Activated naive CD8-positive, alpha-beta T cell treated with anti-CD3 and anti-CD28 coated beads, Interleukin-2, amount 10 ng/mL, durations not matched to agents 7 days and 5 days (primary cell): ENCODE measurements at regions not wholly inside any gene's neighbourhood (a gene's known extent, or its start where the extent isn't known, plus 50 kb on each side); places are given as distances from the start of the nearest gene placed in this dataset.
"Not testable (repeated sequence)": the region's sequence is repeated elsewhere in the genome, so short reads cannot be mapped to it uniquely, and the experiment has no call there.

Experiments used
- ATAC-seq: fragments of 150-1000 bp; cut with Tn5 transposase; one replicate; pipeline ENCODE4 v1.10.0; 2021; ENCODE audit warnings: low read depth, moderate library complexity
- POLR2A ChIA-PET: fragments of 350-600 bp; sonication (Branson Sonifier 250); formaldehyde crosslinking; loops from one replicate; lab custom pipeline; 2021; ENCODE audit warnings: antibody characterized with exemption; lab: Charles Lee
- DNase-seq: peaks from one replicate; pipeline ENCODE4 v3.0.0; 2021
- H3K27ac Mint-ChIP-seq: one replicate; pipeline ENCODE4 v1.8.0; 2022; ENCODE audit warnings: mild to moderate bottlenecking, mixed read lengths
- H3K27me3 Mint-ChIP-seq: one replicate; pipeline ENCODE4 v1.8.0; 2022; ENCODE audit warnings: mild to moderate bottlenecking, moderate library complexity, mixed read lengths
- H3K36me3 Mint-ChIP-seq: one replicate; pipeline ENCODE4 v1.8.0; 2021; ENCODE audit warnings: mild to moderate bottlenecking, mixed read lengths
- H3K4me1 Mint-ChIP-seq: one replicate; pipeline ENCODE4 v1.8.0; 2021; ENCODE audit warnings: mixed read lengths
- H3K4me3 Mint-ChIP-seq: one replicate; pipeline ENCODE4 v1.8.0; 2022; ENCODE audit warnings: mild to moderate bottlenecking, moderate library complexity, mixed read lengths
- H3K9me3 Mint-ChIP-seq: one replicate; pipeline ENCODE4 v1.8.0; 2021; ENCODE audit warnings: mixed read lengths

GRCh38 chr10:30697806-30698205 is 68.3 kb upstream of the LYZL2 start:
- Mint-ChIP-seq H3K27me3 (no peaks in the 10 kb centered on the region), H3K36me3 (peaks cover 7% of the 10 kb centered on the region), H3K9me3 (no peaks in the 10 kb centered on the region), H3K27ac (peak overlapping the region; percentile 53), H3K4me3 (peak overlapping the region; percentile 21), H3K4me1 (peaks cover 54% of the 10 kb centered on the region)
- POLR2A ChIA-PET, result interaction anchor here (0.8 kb wide), 1 partner anchor 18 kb away, joined by 3 read pairs; no protein-coding TSS in a partner anchor
- ATAC-seq (no peak), DNase-seq (no peak)

- H3K4me3 Mint-ChIP-seq, result peak overlapping the region; percentile 35
- H3K27me3 Mint-ChIP-seq, DNase-seq, H3K9me3 Mint-ChIP-seq, POLR2A ChIA-PET, ATAC-seq, H3K36me3 Mint-ChIP-seq: not testable (repeated sequence)
- H3K27ac Mint-ChIP-seq, result peak overlapping the region; percentile 64
- H3K4me1 Mint-ChIP-seq, result peaks cover 48% of the 10 kb centered on the region
Measured at GRCh38 chr10:30697221-30697620, 67.7 kb upstream of the LYZL2 start.

DNA sequence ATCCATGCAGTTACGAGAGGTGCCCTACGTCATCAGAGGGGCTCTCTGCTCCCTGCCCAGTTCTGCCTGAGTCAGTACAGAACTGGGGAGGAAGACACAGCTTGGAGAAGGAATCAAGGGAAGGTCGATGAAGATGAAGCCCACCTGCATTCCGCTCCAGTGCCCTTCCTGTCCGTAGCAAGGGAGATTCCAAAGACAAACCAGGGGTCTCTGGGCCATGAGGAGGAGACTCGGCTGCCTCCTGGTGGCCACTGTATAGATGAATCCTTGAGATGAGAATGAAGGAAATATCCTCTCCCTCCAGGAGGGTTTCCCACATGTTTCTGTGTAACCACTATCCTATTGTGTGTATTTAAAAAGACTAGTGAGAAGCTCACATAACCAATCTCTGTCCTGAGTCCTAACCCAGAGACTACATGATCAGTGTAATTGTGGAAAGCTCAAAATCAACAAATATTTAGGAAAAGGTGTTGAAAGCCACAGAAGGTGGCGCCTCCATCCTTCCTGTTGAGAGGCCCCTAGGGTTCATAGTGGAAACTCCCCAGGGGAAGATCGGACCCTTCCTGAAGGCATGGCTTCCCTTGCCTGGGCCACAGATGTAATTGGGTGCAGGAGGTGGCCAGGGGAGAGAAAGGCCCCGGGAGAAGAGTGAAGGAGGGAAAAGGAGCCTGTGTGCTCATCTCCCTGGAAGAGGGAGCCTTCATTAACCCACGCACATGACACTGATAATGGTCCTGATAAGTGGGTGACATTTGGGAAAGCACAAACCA is 67.0 kb upstream of the LYZL2 start:
- Mint-ChIP-seq H3K27ac (peak overlapping the region; percentile 65), H3K4me1 (peaks cover 44% of the 10 kb centered on the region)
- H3K9me3 Mint-ChIP-seq, H3K36me3 Mint-ChIP-seq, ATAC-seq, H3K27me3 Mint-ChIP-seq, DNase-seq, H3K4me3 Mint-ChIP-seq: not testable (repeated sequence)
- POLR2A ChIA-PET, result interaction anchor here (0.6 to 2.5 kb wide), 2 partner anchors 8 to 10 kb away, joined by 4 to 12 read pairs; no protein-coding TSS in a partner anchor

GRCh38 chr10:30695481-30696236 is 66.1 kb upstream of the LYZL2 start:
- DNase-seq, H3K27me3 Mint-ChIP-seq, H3K36me3 Mint-ChIP-seq, H3K9me3 Mint-ChIP-seq: not testable (repeated sequence)
- peak; percentile 83 for ATAC-seq
- POLR2A ChIA-PET, result interaction anchor here (0.6 to 2.5 kb wide), 2 partner anchors 9 to 11 kb away, joined by 4 to 12 read pairs; no protein-coding TSS in a partner anchor
- H3K4me1 Mint-ChIP-seq, result peaks cover 39% of the 10 kb centered on the region
- peak overlapping the region; percentile 46 for H3K4me3 Mint-ChIP-seq
- H3K27ac Mint-ChIP-seq, result peak overlapping the region; percentile 65

- DNase-seq, result no peak
- H3K4me1 Mint-ChIP-seq, result peaks cover 30% of the 10 kb centered on the region
- no peak for ATAC-seq
- no peak overlapping the region for H3K27ac Mint-ChIP-seq
- H3K27me3 Mint-ChIP-seq, result no peaks in the 10 kb centered on the region
- peaks cover 7% of the 10 kb centered on the region for H3K36me3 Mint-ChIP-seq
- POLR2A ChIA-PET, result interaction anchor here (2.5 kb wide), 1 partner anchor 10 kb away, joined by 12 read pairs; no protein-coding TSS in a partner anchor
- H3K9me3 Mint-ChIP-seq, result no peaks in the 10 kb centered on the region
- no peak overlapping the region for H3K4me3 Mint-ChIP-seq
Measured at GRCh38 chr10:30694518-30695228, 65.1 kb upstream of the LYZL2 start.

DNA sequence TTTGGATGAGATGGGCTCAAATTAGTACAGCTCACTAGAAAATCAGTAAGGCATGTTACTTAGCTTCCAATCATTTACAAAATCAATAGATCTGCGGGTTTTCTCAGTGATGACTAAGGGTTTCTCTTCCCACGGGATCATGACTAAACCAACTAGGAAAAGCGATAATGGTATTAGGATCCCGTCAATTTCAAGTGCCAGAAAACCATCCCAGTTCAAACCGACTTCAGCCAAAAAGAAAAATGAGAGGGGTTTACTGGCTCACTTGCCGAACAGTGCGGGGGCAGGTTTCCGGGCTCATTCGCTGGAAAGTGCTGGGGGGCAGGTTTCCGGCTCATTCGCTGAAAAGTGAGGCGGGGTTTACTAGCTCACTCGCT is 62.1 kb upstream of the LYZL2 start:
- no peak for DNase-seq
- H3K36me3 Mint-ChIP-seq, result peaks cover 5% of the 10 kb centered on the region
- H3K4me1 Mint-ChIP-seq, result peaks cover 13% of the 10 kb centered on the region
- POLR2A ChIA-PET, result interaction anchor here (2.0 to 2.5 kb wide), 2 partner anchors 10 to 14 kb away, joined by 7 to 9 read pairs; no protein-coding TSS in a partner anchor
- no peak for ATAC-seq
- H3K9me3 Mint-ChIP-seq, result no peaks in the 10 kb centered on the region
- H3K27ac Mint-ChIP-seq, result no peak overlapping the region
- peaks cover 7% of the 10 kb centered on the region for H3K27me3 Mint-ChIP-seq
- no peak overlapping the region for H3K4me3 Mint-ChIP-seq

- H3K27ac Mint-ChIP-seq, result not testable (repeated sequence)
- POLR2A ChIA-PET, result interaction anchor here (1.5 to 2.5 kb wide), 3 partner anchors 10 to 14 kb away, joined by 3 to 9 read pairs (median 7); no protein-coding TSS in a partner anchor
- H3K4me1 Mint-ChIP-seq, result peaks cover 12% of the 10 kb centered on the region
Measured at GRCh38 chr10:30690948-30691638, 61.5 kb upstream of the LYZL2 start.

GRCh38 chr10:30688456-30688855 is 58.9 kb upstream of the LYZL2 start:
- Mint-ChIP-seq H3K27me3 (peaks cover 20% of the 10 kb centered on the region), H3K9me3 (no peaks in the 10 kb centered on the region), H3K4me1 (peaks cover 12% of the 10 kb centered on the region), H3K36me3 (no peaks in the 10 kb centered on the region), H3K4me3 (no peak overlapping the region), H3K27ac (no peak overlapping the region)
- ATAC-seq (no peak), DNase-seq (no peak)
- POLR2A ChIA-PET, result no interaction called here

More at GRCh38 chr10:30690948-30691638, 61.5 kb upstream of the LYZL2 start:
- H3K9me3 Mint-ChIP-seq, DNase-seq, H3K27me3 Mint-ChIP-seq, ATAC-seq, H3K4me3 Mint-ChIP-seq, H3K36me3 Mint-ChIP-seq: not testable (repeated sequence)

DNA sequence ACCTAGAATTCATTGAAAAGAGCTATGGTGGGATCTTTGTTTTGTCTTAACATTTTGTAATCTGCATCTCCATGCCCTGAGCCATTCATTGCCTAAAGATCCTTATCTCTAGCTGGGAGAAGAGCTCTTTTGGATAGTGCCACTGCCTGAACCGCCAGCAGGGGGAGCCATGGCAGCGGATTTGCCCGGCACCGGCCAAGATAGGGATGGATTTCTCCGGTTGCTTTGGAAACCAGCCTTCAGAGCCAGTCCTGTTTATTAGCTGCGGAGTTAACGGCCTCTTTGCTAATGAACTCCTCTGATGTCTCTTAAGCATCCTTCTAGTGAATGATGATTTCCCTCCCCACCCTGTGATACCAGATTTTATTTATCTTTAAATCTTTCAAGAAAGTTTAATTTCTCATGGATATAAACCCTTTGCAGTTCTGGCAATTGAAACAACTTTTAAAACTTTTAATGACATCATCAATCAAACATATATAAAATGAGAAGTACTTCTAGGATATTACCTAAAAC is 58.2 kb upstream of the LYZL2 start:
- H3K4me1 Mint-ChIP-seq, result peaks cover 15% of the 10 kb centered on the region
- no peak overlapping the region for H3K27ac Mint-ChIP-seq
- H3K9me3 Mint-ChIP-seq, result no peaks in the 10 kb centered on the region
- ATAC-seq (peak; percentile 83), DNase-seq (peak; percentile 84)
- no peaks in the 10 kb centered on the region for H3K36me3 Mint-ChIP-seq
- H3K27me3 Mint-ChIP-seq, result peaks cover 26% of the 10 kb centered on the region
- no peak overlapping the region for H3K4me3 Mint-ChIP-seq
- POLR2A ChIA-PET, result interaction anchor here (0.6 to 1.0 kb wide), 2 partner anchors 18 to 63 kb away, joined by 3 to 4 read pairs; no protein-coding TSS in a partner anchor

DNA sequence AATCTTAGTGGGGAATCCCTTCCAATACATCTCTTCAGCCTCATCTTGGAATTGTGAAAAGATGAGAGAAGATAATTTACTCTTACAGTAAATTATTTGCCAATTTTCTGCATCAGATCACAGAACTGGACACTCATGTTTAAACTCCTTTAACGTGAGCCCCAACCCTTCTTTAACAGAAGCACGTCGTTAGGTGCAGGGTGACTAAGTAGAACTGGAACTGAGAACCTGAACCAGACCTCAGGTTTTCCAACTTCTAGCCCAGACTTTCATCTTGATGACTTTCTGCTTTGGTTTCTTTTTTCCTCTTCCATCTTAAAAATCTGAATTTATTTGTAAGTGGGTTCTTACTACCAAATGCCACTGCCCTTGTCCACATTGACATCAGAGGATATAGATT is 57.2 kb upstream of the LYZL2 start:
- H3K4me3 Mint-ChIP-seq, result no peak overlapping the region
- H3K27ac Mint-ChIP-seq, result no peak overlapping the region
- POLR2A ChIA-PET, result no interaction called here
- H3K36me3 Mint-ChIP-seq, result no peaks in the 10 kb centered on the region
- H3K27me3 Mint-ChIP-seq, result peaks cover 33% of the 10 kb centered on the region
- peaks cover 15% of the 10 kb centered on the region for H3K4me1 Mint-ChIP-seq
- H3K9me3 Mint-ChIP-seq, result no peaks in the 10 kb centered on the region
- DNase-seq (no peak), ATAC-seq (no peak)

GRCh38 chr10:30683496-30683895 is 53.9 kb upstream of the LYZL2 start:
- ATAC-seq (no peak), DNase-seq (no peak)
- H3K9me3 Mint-ChIP-seq, result peaks cover 4% of the 10 kb centered on the region
- POLR2A ChIA-PET, result no interaction called here
- peaks cover 14% of the 10 kb centered on the region for H3K4me1 Mint-ChIP-seq
- peaks cover 62% of the 10 kb centered on the region for H3K27me3 Mint-ChIP-seq
- H3K36me3 Mint-ChIP-seq, result peaks cover 1% of the 10 kb centered on the region
- no peak overlapping the region for H3K27ac Mint-ChIP-seq
- no peak overlapping the region for H3K4me3 Mint-ChIP-seq

- H3K9me3 Mint-ChIP-seq, H3K4me3 Mint-ChIP-seq, DNase-seq, H3K36me3 Mint-ChIP-seq, ATAC-seq, H3K27ac Mint-ChIP-seq, POLR2A ChIA-PET: not testable (repeated sequence)
- Mint-ChIP-seq H3K4me1 (peaks cover 11% of the 10 kb centered on the region), H3K27me3 (peaks cover 60% of the 10 kb centered on the region)
Measured at GRCh38 chr10:30682377-30683199, 53.0 kb upstream of the LYZL2 start.
